MCF 10A (cell line): ENCODE measurements at regions not wholly inside any gene's neighbourhood (a gene's known extent, or its start where the extent isn't known, plus 50 kb on each side); places are given as distances from the start of the nearest gene placed in this dataset.

Experiments used
- BruUV-seq: library from RNA; stranded (reverse); fragments of 400-500 nt; replicated peaks from 2 replicates; lab custom pipeline; 2021; lab: Mats Ljungman, UMichigan
- CTCF ChIA-PET: fragments of 300-600 bp; sonication (Branson Sonifier 250); formaldehyde crosslinking; extraction: SDS; loops from one replicate; lab custom pipeline; 2021; ENCODE audit warnings: antibody characterized with exemption, inconsistent platforms; lab: Yijun Ruan, JAX
- POLR2A ChIA-PET: fragments of 300-600, 350-650 bp; sonication (Branson Sonifier 250); formaldehyde crosslinking; extraction: SDS; loops from one replicate; lab custom pipeline; 2020; ENCODE audit warnings: antibody characterized with exemption, inconsistent platforms; lab: Yijun Ruan, JAX
- DNase-seq: peaks from one replicate; pipeline ENCODE4 v3.0.0-alpha.2; 2018; ENCODE audit not compliant: unreplicated experiment
- H3K27ac Mint-ChIP-seq: one replicate; pipeline ENCODE4 v1.8.0; 2022; ENCODE audit warnings: mild to moderate bottlenecking, low read depth, mixed read lengths; ENCODE audit not compliant: unreplicated experiment
- H3K27me3 Mint-ChIP-seq: one replicate; pipeline ENCODE4 v1.8.0; 2022; ENCODE audit warnings: mixed read lengths; ENCODE audit not compliant: insufficient read depth, unreplicated experiment
- H3K36me3 Mint-ChIP-seq: one replicate; pipeline ENCODE4 v1.8.0; 2022; ENCODE audit warnings: mild to moderate bottlenecking, moderate library complexity, mixed read lengths; ENCODE audit not compliant: insufficient read depth, unreplicated experiment
- H3K4me1 Mint-ChIP-seq: one replicate; pipeline ENCODE4 v1.8.0; 2022; ENCODE audit warnings: mixed read lengths; ENCODE audit not compliant: insufficient read depth, unreplicated experiment
- H3K4me3 Mint-ChIP-seq: one replicate; pipeline ENCODE4 v1.8.0; 2022; ENCODE audit warnings: mild to moderate bottlenecking, moderate library complexity, mixed read lengths; ENCODE audit not compliant: unreplicated experiment
- H3K9me3 Mint-ChIP-seq: one replicate; pipeline ENCODE4 v1.8.0; 2022; ENCODE audit warnings: mixed read lengths; ENCODE audit not compliant: unreplicated experiment
- CTCF ChIP-seq: fragments of 200-600 bp; IDR thresholded peaks from one replicate; pipeline ENCODE4 v1.8.0; 2022; ENCODE audit warnings: antibody characterized with exemption, mild to moderate bottlenecking; ENCODE audit not compliant: unreplicated experiment
- intact Hi-C: fragments of 100-400 bp; cut with micrococcal nuclease; formaldehyde crosslinking; loops from 2 replicates; pipeline ENCODE4 v1.14.1; 2022

- Mint-ChIP-seq H3K4me1 (no peaks in the 10 kb centered on the region), H3K27me3 (no peaks in the 10 kb centered on the region), H3K9me3 (no peaks in the 10 kb centered on the region), H3K36me3 (no peaks in the 10 kb centered on the region), H3K4me3 (no peak overlapping the region), H3K27ac (no peak overlapping the region)
- BruUV-seq, result no TSS peak
- TF ChIP-seq CTCF, result no peak
- CTCF ChIA-PET, result no interaction called here
- DNase-seq, result no peak
- POLR2A ChIA-PET, result no interaction called here
- intact Hi-C loops, result no loop called here
Measured at GRCh38 chr9:115743709-115744605, 409.6 kb upstream of the PAPPA start.

- Mint-ChIP-seq H3K9me3 (no peaks in the 10 kb centered on the region), H3K27me3 (no peaks in the 10 kb centered on the region), H3K36me3 (no peaks in the 10 kb centered on the region), H3K4me1 (no peaks in the 10 kb centered on the region), H3K27ac (no peak overlapping the region), H3K4me3 (no peak overlapping the region)
- no TSS peak for BruUV-seq
- ChIA-PET POLR2A (interaction anchor here (1.2 kb wide), 1 partner anchor 62 kb away, joined by 3 read pairs; no protein-coding TSS in a partner anchor), CTCF (interaction anchor here (0.7 to 0.9 kb wide), 2 partner anchors 8 to 82 kb away, joined by 3 read pairs; no protein-coding TSS in a partner anchor)
- intact Hi-C loops, result no loop called here
- TF ChIP-seq CTCF, result no peak
- no peak for DNase-seq
Measured at GRCh38 chr9:115746496-115746895, 407.1 kb upstream of the PAPPA start.

GRCh38 chr9:115747731-115748130, 405.9 kb upstream of the PAPPA start:
- no peak for DNase-seq
- Mint-ChIP-seq H3K27ac (no peak overlapping the region), H3K4me3 (no peak overlapping the region), H3K27me3 (no peaks in the 10 kb centered on the region), H3K36me3 (no peaks in the 10 kb centered on the region), H3K4me1 (no peaks in the 10 kb centered on the region), H3K9me3 (no peaks in the 10 kb centered on the region)
- intact Hi-C loops, result no loop called here
- TF ChIP-seq CTCF, result no peak
- ChIA-PET CTCF (no interaction called here), POLR2A (no interaction called here)
- BruUV-seq, result no TSS peak

GRCh38 chr9:115756736-115757135, 396.9 kb upstream of the PAPPA start:
- Mint-ChIP-seq H3K36me3 (no peaks in the 10 kb centered on the region), H3K27me3 (no peaks in the 10 kb centered on the region), H3K4me3 (no peak overlapping the region), H3K4me1 (peaks cover 8% of the 10 kb centered on the region), H3K27ac (no peak overlapping the region), H3K9me3 (no peaks in the 10 kb centered on the region)
- ChIA-PET CTCF (interaction anchor here (0.6 kb wide), 1 partner anchor 64 kb away, joined by 3 read pairs; no protein-coding TSS in a partner anchor), POLR2A (no interaction called here)
- intact Hi-C loops, result no loop called here
- TF ChIP-seq CTCF, result no peak
- DNase-seq, result no peak
- no TSS peak for BruUV-seq
